ENCODE measurements at regions not wholly inside any gene's neighbourhood (a gene's known extent, or its start where the extent isn't known, plus 50 kb on each side); places are given as distances from the start of the nearest gene placed in this dataset.

- no peak overlapping the region for H2AK5ac ChIP-seq (ENCODE audit: low read depth, low read length)
- DNase-seq (ENCODE audit: low read depth in 1 of 2, low spot score in 2 of 2) = no peak
- H3K4ac ChIP-seq (replicated peaks; ENCODE audit: insufficient read length, low read depth, low read length) = no peak overlapping the region
- no peak overlapping the region for H3K4me2 ChIP-seq (ENCODE audit: insufficient read depth in 1 of 2, low read depth in 2 of 2, low read length in 2 of 2)
- H3K23ac ChIP-seq (ENCODE audit: insufficient read length) = no peak overlapping the region
- no peak overlapping the region for H3K4me3 ChIP-seq (ENCODE audit: extremely low read depth in 1 of 4, insufficient read depth in 2 of 4, low read depth in 3 of 4, low read length in 4 of 4)
- no peaks in the 10 kb centered on the region for H3K79me2 ChIP-seq (ENCODE audit: control insufficient read depth in 1 of 2, insufficient read depth in 2 of 2, low read length in 2 of 2)
- H3K79me1 ChIP-seq (ENCODE audit: low read depth, low read length) = no peaks in the 10 kb centered on the region
- H4K20me1 ChIP-seq (replicated peaks in 1 of 2; ENCODE audit: control insufficient read depth in 1 of 2, insufficient read depth in 2 of 2, low read length in 2 of 2) = no peaks in the 10 kb centered on the region
- no peak overlapping the region for H3K27ac ChIP-seq (ENCODE audit: low read depth, low read length)
- POLR2A ChIA-PET (ENCODE audit: partially characterized antibody) = no interaction called here
- no peak overlapping the region for H3K18ac ChIP-seq (ENCODE audit: extremely low read depth, low read length)
- H3K36me3 ChIP-seq (ENCODE audit: control insufficient read depth in 2 of 4, insufficient read depth in 4 of 4, low read length in 3 of 4) = no peaks in the 10 kb centered on the region
- no peak for FAIRE-seq
- H3K9ac ChIP-seq (replicated peaks in 1 of 4; ENCODE audit: extremely low read depth in 1 of 4, low read depth in 3 of 4, low read length in 3 of 4) = no peak overlapping the region
- no peak overlapping the region for H4K5ac ChIP-seq (ENCODE audit: insufficient read length, low read depth, low read length)
- no peak overlapping the region for H2AFZ ChIP-seq (ENCODE audit: low read length)
- no peak overlapping the region for H2BK12ac ChIP-seq (ENCODE audit: low read depth, low read length)
- no peak overlapping the region for H2BK120ac ChIP-seq (replicated peaks; ENCODE audit: low read depth, low read length)
- no peak overlapping the region for H4K8ac ChIP-seq (ENCODE audit: extremely low read depth, insufficient read depth, low read length)
- no peak overlapping the region for H2BK15ac ChIP-seq (ENCODE audit: low read length)
- no peaks in the 10 kb centered on the region for H3K27me3 ChIP-seq (replicated peaks in 1 of 4; ENCODE audit: control insufficient read depth in 3 of 4, extremely low read depth in 1 of 4, insufficient read depth in 3 of 4, low read length in 3 of 4)
- no peak overlapping the region for H2BK20ac ChIP-seq (ENCODE audit: low read length)
- TF ChIP-seq FOSL1 (IDR thresholded peaks at IDR 0.05; ENCODE audit: insufficient read depth, low read depth, low read length) (no peak), CBX5 (IDR thresholded peaks at IDR 0.05; ENCODE audit: low read depth, low read length) (no peak), RNF2 (IDR thresholded peaks at IDR 0.05; ENCODE audit: borderline replicate concordance, low read depth, low read length, missing control alignments, poor library complexity, severe bottlenecking) (no peak), CREB1 (IDR thresholded peaks at IDR 0.05) (no peak), SRF (IDR thresholded peaks at IDR 0.05; ENCODE audit: low read depth, low read length) (no peak), POU5F1 (IDR thresholded peaks at IDR 0.05; ENCODE audit: low read depth, low read length) (no peak), BCL11A (IDR thresholded peaks at IDR 0.05; ENCODE audit: low read depth in 2 of 2, low read length in 2 of 2) (no peak), NANOG (IDR thresholded peaks at IDR 0.05; ENCODE audit: insufficient read depth, low read depth, low read length, poor library complexity, severe bottlenecking) (no peak)
- TF ChIP-seq, protein P1, sequence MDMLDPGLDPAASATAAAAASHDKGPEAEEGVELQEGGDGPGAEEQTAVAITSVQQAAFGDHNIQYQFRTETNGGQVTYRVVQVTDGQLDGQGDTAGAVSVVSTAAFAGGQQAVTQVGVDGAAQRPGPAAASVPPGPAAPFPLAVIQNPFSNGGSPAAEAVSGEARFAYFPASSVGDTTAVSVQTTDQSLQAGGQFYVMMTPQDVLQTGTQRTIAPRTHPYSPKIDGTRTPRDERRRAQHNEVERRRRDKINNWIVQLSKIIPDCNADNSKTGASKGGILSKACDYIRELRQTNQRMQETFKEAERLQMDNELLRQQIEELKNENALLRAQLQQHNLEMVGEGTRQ (IDR thresholded peaks at IDR 0.05; ENCODE audit: low read length) = no peak
- H2BK5ac ChIP-seq (ENCODE audit: low read depth, low read length) = no peak overlapping the region
- CTCF ChIA-PET (ENCODE audit: partially characterized antibody) = interaction anchor here (1.2 kb wide), 1 partner anchor 355 kb away, joined by 3 read pairs; no protein-coding TSS in a partner anchor
- no peaks in the 10 kb centered on the region for H3K23me2 ChIP-seq (ENCODE audit: low read depth, low read length)
- no peak overlapping the region for H4K91ac ChIP-seq (replicated peaks; ENCODE audit: insufficient read length, low read length)
- WGBS, 2 experiments (ENCODE audit: extremely low coverage in 1 of 2, insufficient coverage in 1 of 2, insufficient read length in 1 of 2, insufficient replicate concordance in 2 of 2, low coverage in 1 of 2, low lambda C conversion rate in 2 of 2, missing lambda C conversion rate in 1 of 2) = 87% methylated on average over 2 of the region's 2 CpGs; no CpG with 5 or more reads in 1 of the 2 experiments
- no peaks in the 10 kb centered on the region for H3K9me3 ChIP-seq (ENCODE audit: insufficient read depth in 2 of 2, low read depth in 1 of 2, low read length in 1 of 2)
- no peaks in the 10 kb centered on the region for H3K4me1 ChIP-seq (replicated peaks in 1 of 4; ENCODE audit: control insufficient read depth in 3 of 4, insufficient read depth in 4 of 4, low read length in 3 of 4)
- no peak overlapping the region for H3K56ac ChIP-seq (replicated peaks; ENCODE audit: insufficient read length, low read depth, low read length)
- no peak overlapping the region for H3K14ac ChIP-seq (ENCODE audit: insufficient read length)
Measured at GRCh38 chr4:54607067-54607466, 50.7 kb upstream of the KIT start.
